HepG2 (cell line): ENCODE measurements at regions not wholly inside any gene's neighbourhood (a gene's known extent, or its start where the extent isn't known, plus 50 kb on each side); places are given as distances from the start of the nearest gene placed in this dataset.

Experiments
- ARNT2 ChIP-seq: sonication (generic); formaldehyde crosslinking; IDR thresholded peaks from 2 replicates; pipeline ENCODE4 v1.8.0; 2022; ENCODE audit warnings: mild to moderate bottlenecking, low read depth, missing genetic modification reagents, moderate library complexity
- ASH2L ChIP-seq: fragments of 300-600, 200-600 bp; sonication (generic); IDR thresholded peaks from 2 replicates; pipeline ENCODE4 v1.7.0; 2017; ENCODE audit warnings: low read depth, mild to moderate bottlenecking, moderate library complexity, mixed read lengths, low read length; ENCODE audit not compliant: insufficient read length
- EEA1 ChIP-seq: sonication (generic); formaldehyde crosslinking; IDR thresholded peaks from 2 replicates; pipeline ENCODE4 v1.5.1; 2020; ENCODE audit warnings: mild to moderate bottlenecking, missing genetic modification reagents, borderline replicate concordance
- GPN1 ChIP-seq: sonication (generic); formaldehyde crosslinking; IDR thresholded peaks from 2 replicates; pipeline ENCODE4 v1.5.1; 2020; ENCODE audit warnings: missing genetic modification reagents, borderline replicate concordance
- KDM3A ChIP-seq: IDR thresholded peaks from 2 replicates; pipeline ENCODE4 v1.6.1; 2018; ENCODE audit warnings: low read depth, missing compliant biosample characterization
- PHB2 ChIP-seq: fragments of 450-650 bp; IDR thresholded peaks from 2 replicates; pipeline ENCODE4 v1.6.1; 2018; ENCODE audit not compliant: partially characterized antibody
- POLR2AphosphoS5 ChIP-seq: IDR thresholded peaks from 2 replicates; pipeline ENCODE4 v1.6.1; 2012; ENCODE audit warnings: low read depth, low read length
- SRF ChIP-seq: IDR thresholded peaks from 2 replicates; pipeline ENCODE4 v1.6.1; 2011; ENCODE audit warnings: mild to moderate bottlenecking, low read depth, low read length, moderate library complexity
- ZBTB7B ChIP-seq: sonication (generic); formaldehyde crosslinking; IDR thresholded peaks from 2 replicates; pipeline ENCODE4 v1.4.0; 2020; ENCODE audit warnings: missing genetic modification reagents
- ZFX ChIP-seq: sonication (generic); formaldehyde crosslinking; IDR thresholded peaks from 2 replicates; pipeline ENCODE4 v1.4.0; 2020; ENCODE audit warnings: mild to moderate bottlenecking, low read depth, missing genetic modification reagents, moderate library complexity
- ZNF678 ChIP-seq: sonication (generic); formaldehyde crosslinking; IDR thresholded peaks from 2 replicates; pipeline ENCODE4 v1.4.0; 2020; ENCODE audit warnings: mild to moderate bottlenecking, missing genetic modification reagents
- TF ChIP-seq, protein P1 (sequence below): sonication (generic); formaldehyde crosslinking; IDR thresholded peaks from 2 replicates; pipeline ENCODE4 v1.5.1; 2020; ENCODE audit warnings: mild to moderate bottlenecking, missing genetic modification reagents, moderate library complexity
- TF ChIP-seq, protein P2 (sequence below): sonication (generic); formaldehyde crosslinking; IDR thresholded peaks from 2 replicates; pipeline ENCODE4 v1.8.0; 2022; ENCODE audit warnings: missing genetic modification reagents, low read depth, mild to moderate bottlenecking, borderline replicate concordance
- TF ChIP-seq, protein P3 (sequence below): sonication (generic); formaldehyde crosslinking; IDR thresholded peaks from 2 replicates; pipeline ENCODE4 v1.5.1; 2020; ENCODE audit warnings: mild to moderate bottlenecking, missing genetic modification reagents
- TF ChIP-seq, protein P4 (sequence below): sonication (generic); formaldehyde crosslinking; IDR thresholded peaks from 2 replicates; pipeline ENCODE4 v1.4.0; 2020; ENCODE audit warnings: missing genetic modification reagents, borderline replicate concordance
- TF ChIP-seq, protein P5 (sequence below): IDR thresholded peaks from 2 replicates; pipeline ENCODE4 v1.6.1; 2016; ENCODE audit warnings: low read depth, borderline replicate concordance

DNA sequence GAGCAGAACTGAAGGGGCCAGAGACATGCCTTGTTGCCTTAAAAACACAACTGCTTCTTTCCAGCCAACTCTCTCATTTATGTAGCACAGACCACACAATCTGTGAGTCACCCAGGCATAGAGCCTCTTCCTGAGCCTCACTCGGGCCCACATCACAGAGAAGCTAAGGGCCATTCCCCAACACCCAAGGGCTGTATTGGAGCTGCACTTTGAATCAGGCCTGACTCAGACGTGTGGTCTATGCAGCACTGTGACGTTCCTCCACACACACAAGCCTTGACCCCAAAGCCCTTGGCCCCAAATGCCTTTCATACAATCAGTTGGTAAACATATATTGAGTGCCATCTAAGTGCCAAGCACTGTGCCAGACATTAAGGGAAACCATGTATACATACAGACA lies 308.9 kb upstream of the DYNLRB2 start (continued):
- no peak for TF ChIP-seq ZBTB7B (CRISPR knock-in tag)
- TF ChIP-seq, protein P1, sequence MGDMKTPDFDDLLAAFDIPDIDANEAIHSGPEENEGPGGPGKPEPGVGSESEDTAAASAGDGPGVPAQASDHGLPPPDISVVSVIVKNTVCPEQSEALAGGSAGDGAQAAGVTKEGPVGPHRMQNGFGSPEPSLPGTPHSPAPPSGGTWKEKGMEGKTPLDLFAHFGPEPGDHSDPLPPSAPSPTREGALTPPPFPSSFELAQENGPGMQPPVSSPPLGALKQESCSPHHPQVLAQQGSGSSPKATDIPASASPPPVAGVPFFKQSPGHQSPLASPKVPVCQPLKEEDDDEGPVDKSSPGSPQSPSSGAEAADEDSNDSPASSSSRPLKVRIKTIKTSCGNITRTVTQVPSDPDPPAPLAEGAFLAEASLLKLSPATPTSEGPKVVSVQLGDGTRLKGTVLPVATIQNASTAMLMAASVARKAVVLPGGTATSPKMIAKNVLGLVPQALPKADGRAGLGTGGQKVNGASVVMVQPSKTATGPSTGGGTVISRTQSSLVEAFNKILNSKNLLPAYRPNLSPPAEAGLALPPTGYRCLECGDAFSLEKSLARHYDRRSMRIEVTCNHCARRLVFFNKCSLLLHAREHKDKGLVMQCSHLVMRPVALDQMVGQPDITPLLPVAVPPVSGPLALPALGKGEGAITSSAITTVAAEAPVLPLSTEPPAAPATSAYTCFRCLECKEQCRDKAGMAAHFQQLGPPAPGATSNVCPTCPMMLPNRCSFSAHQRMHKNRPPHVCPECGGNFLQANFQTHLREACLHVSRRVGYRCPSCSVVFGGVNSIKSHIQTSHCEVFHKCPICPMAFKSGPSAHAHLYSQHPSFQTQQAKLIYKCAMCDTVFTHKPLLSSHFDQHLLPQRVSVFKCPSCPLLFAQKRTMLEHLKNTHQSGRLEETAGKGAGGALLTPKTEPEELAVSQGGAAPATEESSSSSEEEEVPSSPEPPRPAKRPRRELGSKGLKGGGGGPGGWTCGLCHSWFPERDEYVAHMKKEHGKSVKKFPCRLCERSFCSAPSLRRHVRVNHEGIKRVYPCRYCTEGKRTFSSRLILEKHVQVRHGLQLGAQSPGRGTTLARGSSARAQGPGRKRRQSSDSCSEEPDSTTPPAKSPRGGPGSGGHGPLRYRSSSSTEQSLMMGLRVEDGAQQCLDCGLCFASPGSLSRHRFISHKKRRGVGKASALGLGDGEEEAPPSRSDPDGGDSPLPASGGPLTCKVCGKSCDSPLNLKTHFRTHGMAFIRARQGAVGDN = no peak
- TF ChIP-seq, protein P2, sequence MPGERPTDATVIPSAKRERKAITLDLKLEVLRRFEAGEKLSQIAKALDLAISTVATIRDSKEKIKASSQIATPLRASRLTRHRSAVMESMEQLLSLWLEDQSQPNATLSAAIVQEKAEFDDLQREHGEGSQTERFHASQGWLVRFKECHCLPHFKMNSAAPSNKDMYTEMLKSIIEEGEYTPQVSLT = no peak
- TF ChIP-seq ZFX (CRISPR knock-in tag) = no peak
- TF ChIP-seq ASH2L = no peak
- no peak for TF ChIP-seq GPN1 (CRISPR knock-in tag)
- no peak for TF ChIP-seq KDM3A (CRISPR knock-in tag)
- TF ChIP-seq SRF = no peak
- TF ChIP-seq, protein P3, sequence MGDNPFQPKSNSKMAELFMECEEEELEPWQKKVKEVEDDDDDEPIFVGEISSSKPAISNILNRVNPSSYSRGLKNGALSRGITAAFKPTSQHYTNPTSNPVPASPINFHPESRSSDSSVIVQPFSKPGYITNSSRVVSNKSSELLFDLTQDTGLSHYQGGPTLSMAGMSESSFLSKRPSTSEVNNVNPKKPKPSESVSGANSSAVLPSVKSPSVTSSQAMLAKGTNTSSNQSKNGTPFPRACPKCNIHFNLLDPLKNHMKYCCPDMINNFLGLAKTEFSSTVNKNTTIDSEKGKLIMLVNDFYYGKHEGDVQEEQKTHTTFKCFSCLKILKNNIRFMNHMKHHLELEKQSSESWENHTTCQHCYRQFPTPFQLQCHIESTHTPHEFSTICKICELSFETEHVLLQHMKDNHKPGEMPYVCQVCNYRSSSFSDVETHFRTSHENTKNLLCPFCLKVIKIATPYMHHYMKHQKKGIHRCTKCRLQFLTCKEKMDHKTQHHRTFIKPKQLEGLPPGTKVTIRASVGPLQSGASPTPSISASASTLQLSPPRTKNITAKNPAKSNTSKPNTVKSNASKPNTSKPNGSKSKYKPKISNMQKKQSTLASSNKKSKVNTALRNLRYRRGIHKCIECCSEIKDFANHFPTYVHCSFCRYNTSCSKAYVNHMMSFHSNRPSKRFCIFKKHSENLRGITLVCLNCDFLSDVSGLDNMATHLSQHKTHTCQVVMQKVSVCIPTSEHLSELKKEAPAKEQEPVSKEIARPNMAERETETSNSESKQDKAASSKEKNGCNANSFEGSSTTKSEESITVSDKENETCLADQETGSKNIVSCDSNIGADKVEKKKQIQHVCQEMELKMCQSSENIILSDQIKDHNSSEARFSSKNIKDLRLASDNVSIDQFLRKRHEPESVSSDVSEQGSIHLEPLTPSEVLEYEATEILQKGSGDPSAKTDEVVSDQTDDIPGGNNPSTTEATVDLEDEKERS (CRISPR knock-in tag) = no peak
- TF ChIP-seq, protein P4, sequence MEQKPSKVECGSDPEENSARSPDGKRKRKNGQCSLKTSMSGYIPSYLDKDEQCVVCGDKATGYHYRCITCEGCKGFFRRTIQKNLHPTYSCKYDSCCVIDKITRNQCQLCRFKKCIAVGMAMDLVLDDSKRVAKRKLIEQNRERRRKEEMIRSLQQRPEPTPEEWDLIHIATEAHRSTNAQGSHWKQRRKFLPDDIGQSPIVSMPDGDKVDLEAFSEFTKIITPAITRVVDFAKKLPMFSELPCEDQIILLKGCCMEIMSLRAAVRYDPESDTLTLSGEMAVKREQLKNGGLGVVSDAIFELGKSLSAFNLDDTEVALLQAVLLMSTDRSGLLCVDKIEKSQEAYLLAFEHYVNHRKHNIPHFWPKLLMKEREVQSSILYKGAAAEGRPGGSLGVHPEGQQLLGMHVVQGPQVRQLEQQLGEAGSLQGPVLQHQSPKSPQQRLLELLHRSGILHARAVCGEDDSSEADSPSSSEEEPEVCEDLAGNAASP = peak; percentile 37; the same call in 1 of the 2 replicates
- TF ChIP-seq EEA1 (CRISPR knock-in tag) = no peak
- no peak for TF ChIP-seq ZNF678
- no peak for TF ChIP-seq POLR2AphosphoS5
- TF ChIP-seq, protein P5, sequence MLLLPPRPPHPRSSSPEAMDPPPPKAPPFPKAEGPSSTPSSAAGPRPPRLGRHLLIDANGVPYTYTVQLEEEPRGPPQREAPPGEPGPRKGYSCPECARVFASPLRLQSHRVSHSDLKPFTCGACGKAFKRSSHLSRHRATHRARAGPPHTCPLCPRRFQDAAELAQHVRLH (CRISPR knock-in tag) = no peak
- no peak for TF ChIP-seq PHB2
- TF ChIP-seq ARNT2 (CRISPR knock-in tag) = no peak
